Bone marrow (tissue), 2 donors: ENCODE measurements at regions not wholly inside any gene's neighbourhood (a gene's known extent, or its start where the extent isn't known, plus 50 kb on each side); places are given as distances from the start of the nearest gene placed in this dataset.

Source experiments
- DNase-seq, 2 donors: peaks; one replicate each; lab custom pipeline; 2025; lab: John Stamatoyannopoulos, UW

DNA sequence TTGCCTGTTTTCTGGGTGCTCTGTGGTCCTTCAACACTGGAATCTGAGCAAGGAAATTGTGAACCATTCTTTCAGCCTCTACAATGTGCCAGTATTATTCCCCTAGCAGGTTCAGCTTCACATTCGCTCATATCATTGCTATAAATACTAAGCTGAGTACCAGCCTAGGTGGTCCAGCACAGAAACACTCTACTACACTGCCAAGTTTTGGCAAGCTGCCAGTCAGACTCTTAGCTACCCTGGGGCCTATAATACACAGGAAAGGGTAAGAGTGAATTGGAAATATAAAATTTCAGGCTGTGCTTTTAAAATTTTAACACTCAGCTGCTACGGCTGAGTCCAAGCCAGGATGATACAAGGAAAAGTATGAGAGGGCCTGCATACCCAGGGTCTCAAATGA is 49.9 kb upstream of the PPP1R3A start:
- no peak for DNase-seq
